IMR-90 (cell line): ENCODE measurements at regions not wholly inside any gene's neighbourhood (a gene's known extent, or its start where the extent isn't known, plus 50 kb on each side); places are given as distances from the start of the nearest gene placed in this dataset.

ENCODE experiments used
- ATAC-seq: fragments of 200-7000 bp; cut with Tn5 transposase; 2 replicates; pipeline ENCODE4 v1.9.1; 2020; ENCODE audit warnings: low read depth, mild to moderate bottlenecking, moderate library complexity
- BruUV-seq: library from RNA; stranded (reverse); fragments of 400-500 nt; replicated peaks from 2 replicates; lab custom pipeline; 2021; lab: Mats Ljungman, UMichigan
- CTCF ChIA-PET: fragments of 300-600 bp; formaldehyde crosslinking; extraction: SDS; loops from one replicate; lab custom pipeline; 2021; ENCODE audit warnings: antibody characterized with exemption; lab: Yijun Ruan, JAX
- POLR2A ChIA-PET: fragments of 300-600 bp; sonication (Branson Sonifier 250); formaldehyde crosslinking; loops from one replicate; lab custom pipeline; 2022; ENCODE audit warnings: antibody characterized with exemption; ENCODE audit not compliant: unreplicated experiment; lab: Charles Lee
- DNase-seq: peaks from one replicate; pipeline ENCODE4 v3.0.0; 2013
- H2AFZ ChIP-seq: replicated peaks from 2 replicates; pipeline ENCODE3; 2013; ENCODE audit warnings: low read length, mild to moderate bottlenecking; ENCODE audit not compliant: poor library complexity
- H2AK5ac ChIP-seq: 2 replicates; pipeline ENCODE4 v1.6.1; 2013; ENCODE audit warnings: low read depth, low read length, inconsistent platforms
- H2AK9ac ChIP-seq: replicated peaks from 2 replicates; pipeline ENCODE3; 2013; ENCODE audit warnings: mild to moderate bottlenecking, low read depth, low read length, moderate library complexity; ENCODE audit not compliant: poor library complexity
- H2BK120ac ChIP-seq: 2 replicates; pipeline ENCODE4 v1.6.1; 2013; ENCODE audit warnings: low read depth, low read length, inconsistent platforms
- H2BK15ac ChIP-seq: 3 replicates; pipeline ENCODE4 v1.6.1; 2013; ENCODE audit warnings: low read depth, low read length, inconsistent platforms
- H2BK20ac ChIP-seq: 2 replicates; pipeline ENCODE4 v1.6.1; 2013; ENCODE audit warnings: low read depth, mild to moderate bottlenecking, inconsistent platforms, low read length, moderate library complexity
- H2BK5ac ChIP-seq: 2 replicates; pipeline ENCODE4 v1.6.1; 2013; ENCODE audit warnings: mild to moderate bottlenecking, low read depth, low read length, inconsistent platforms; ENCODE audit not compliant: poor library complexity, severe bottlenecking
- H3K14ac ChIP-seq: replicated peaks from 2 replicates; pipeline ENCODE4 v1.6.1; 2013; ENCODE audit warnings: low read depth, low read length, inconsistent platforms
- H3K18ac ChIP-seq: 2 replicates; pipeline ENCODE4 v1.6.1; 2013; ENCODE audit warnings: low read depth, low read length, control low read depth
- H3K23ac ChIP-seq: 2 replicates; pipeline ENCODE4 v1.6.1; 2013; ENCODE audit warnings: low read depth, low read length, inconsistent platforms
- H3K27ac ChIP-seq: 2 replicates; pipeline ENCODE4 v1.5.1; 2013; ENCODE audit warnings: mild to moderate bottlenecking, control low read depth, low read length; ENCODE audit not compliant: insufficient read depth
- H3K27me3 ChIP-seq: 2 replicates; pipeline ENCODE4 v1.6.1; 2013; ENCODE audit warnings: low read length; ENCODE audit not compliant: control insufficient read depth, insufficient read depth
- H3K36me3 ChIP-seq: 2 replicates; pipeline ENCODE4 v1.6.1; 2013; ENCODE audit warnings: low read length, mixed read lengths; ENCODE audit not compliant: control insufficient read depth, insufficient read depth
- H3K4ac ChIP-seq: 2 replicates; pipeline ENCODE4 v1.6.1; 2013; ENCODE audit warnings: low read depth, low read length, inconsistent platforms
- H3K4me1 ChIP-seq: 2 replicates; pipeline ENCODE4 v1.6.1; 2013; ENCODE audit warnings: low read length, mixed read lengths; ENCODE audit not compliant: control insufficient read depth, insufficient read depth
- H3K4me2 ChIP-seq: 2 replicates; pipeline ENCODE4 v1.6.1; 2013; ENCODE audit warnings: low read depth, mild to moderate bottlenecking, control low read depth, low read length, moderate library complexity
- H3K4me3 ChIP-seq: 2 replicates; pipeline ENCODE4 v1.5.1; 2013; ENCODE audit warnings: low read depth, mild to moderate bottlenecking, control low read depth, low read length, moderate library complexity; ENCODE audit not compliant: insufficient read depth
- H3K56ac ChIP-seq: 2 replicates; pipeline ENCODE4 v1.6.1; 2013; ENCODE audit warnings: low read length, inconsistent platforms; ENCODE audit not compliant: insufficient read depth; ENCODE audit errors: extremely low read depth
- H3K79me1 ChIP-seq, 2 experiments: 2 replicates each; pipeline ENCODE4 v1.6.1; 2013; ENCODE audit warnings: low read length in 2 of 2, inconsistent platforms in 1 of 2, low read depth in 1 of 2
- H3K9ac ChIP-seq: 2 replicates; pipeline ENCODE4 v1.6.1; 2013; ENCODE audit warnings: low read depth, low read length, control low read depth
- H3K9me1 ChIP-seq: 2 replicates; pipeline ENCODE4 v1.6.1; 2013; ENCODE audit warnings: low read length, inconsistent platforms; ENCODE audit not compliant: insufficient read depth
- H3K9me3 ChIP-seq: 2 replicates; pipeline ENCODE4 v1.6.1; 2013; ENCODE audit warnings: low read length; ENCODE audit not compliant: control insufficient read depth, insufficient read depth
- H4K20me1 ChIP-seq: 2 replicates; pipeline ENCODE4 v1.6.1; 2013; ENCODE audit warnings: low read length, inconsistent platforms; ENCODE audit not compliant: insufficient read depth
- H4K5ac ChIP-seq: 2 replicates; pipeline ENCODE4 v1.6.1; 2013; ENCODE audit warnings: mild to moderate bottlenecking, low read depth, low read length, control low read depth
- H4K8ac ChIP-seq, 2 experiments: 2 replicates each; pipeline ENCODE4 v1.6.1; 2013; ENCODE audit warnings: low read depth in 2 of 2, low read length in 2 of 2, control low read depth in 1 of 2, inconsistent platforms in 1 of 2
- H4K91ac ChIP-seq: 2 replicates; pipeline ENCODE4 v1.6.1; 2013; ENCODE audit warnings: low read depth, low read length, inconsistent platforms; ENCODE audit not compliant: insufficient read depth
- BHLHE40 ChIP-seq: fragments of 150-350 bp; IDR thresholded peaks from 2 replicates; pipeline ENCODE4 v1.6.1; 2016; ENCODE audit warnings: mild to moderate bottlenecking, low read depth, low read length
- CEBPB ChIP-seq: IDR thresholded peaks from 2 replicates; pipeline ENCODE4 v1.6.1; 2012; ENCODE audit warnings: low read depth, low read length, improper control_type of control experiment
- CHD1 ChIP-seq: IDR thresholded peaks from 2 replicates; pipeline ENCODE4 v1.6.1; 2012; ENCODE audit warnings: low read depth, low read length, improper control_type of control experiment
- ELK1 ChIP-seq: fragments of 150-350 bp; IDR thresholded peaks from 2 replicates; pipeline ENCODE4 v1.6.1; 2016; ENCODE audit warnings: low read depth, mild to moderate bottlenecking, low read length, moderate library complexity, borderline replicate concordance
- FOS ChIP-seq: fragments of 150-350 bp; IDR thresholded peaks from 2 replicates; pipeline ENCODE4 v1.6.1; 2016; ENCODE audit warnings: low read depth, low read length
- MAFK ChIP-seq: IDR thresholded peaks from 2 replicates; pipeline ENCODE4 v1.6.1; 2012; ENCODE audit warnings: low read depth, low read length, improper control_type of control experiment
- MAZ ChIP-seq: IDR thresholded peaks from 2 replicates; pipeline ENCODE4 v1.6.1; 2012; ENCODE audit warnings: low read depth, mild to moderate bottlenecking, low read length, improper control_type of control experiment, moderate library complexity, borderline replicate concordance
- MXI1 ChIP-seq: IDR thresholded peaks from 2 replicates; pipeline ENCODE4 v1.6.1; 2012; ENCODE audit warnings: low read depth, mild to moderate bottlenecking, low read length, moderate library complexity, borderline replicate concordance
- NFE2L2 ChIP-seq: fragments of 150-350 bp; IDR thresholded peaks from 2 replicates; pipeline ENCODE4 v1.6.1; 2016; ENCODE audit warnings: low read depth, mild to moderate bottlenecking, low read length
- POLR2A ChIP-seq: IDR thresholded peaks from 2 replicates; pipeline ENCODE4 v1.6.1; 2012; ENCODE audit warnings: mild to moderate bottlenecking, low read depth, low read length
- RAD21 ChIP-seq: IDR thresholded peaks from 2 replicates; pipeline ENCODE4 v1.6.1; 2012; ENCODE audit warnings: low read length, improper control_type of control experiment
- RCOR1 ChIP-seq: IDR thresholded peaks from 2 replicates; pipeline ENCODE4 v1.6.1; 2012; ENCODE audit warnings: mild to moderate bottlenecking, low read length, improper control_type of control experiment; ENCODE audit not compliant: insufficient replicate concordance
- RFX5 ChIP-seq: IDR thresholded peaks from 2 replicates; pipeline ENCODE4 v1.8.0; 2012; ENCODE audit warnings: low read depth, mild to moderate bottlenecking, low read length, moderate library complexity
- SMC3 ChIP-seq: fragments of 150-350 bp; IDR thresholded peaks from 2 replicates; pipeline ENCODE4 v1.6.1; 2016; ENCODE audit warnings: low read depth, mild to moderate bottlenecking, antibody characterized with exemption, low read length, moderate library complexity
- USF2 ChIP-seq: fragments of 150-350 bp; IDR thresholded peaks from 2 replicates; pipeline ENCODE4 v1.6.1; 2017; ENCODE audit warnings: mild to moderate bottlenecking, antibody characterized with exemption, low read length, low read depth
- WGBS, 2 experiments: methylation state at CpG; one replicate each; pipeline versions ENCODE4 v1.1.5 to v1.1.7; 2013; ENCODE audit warnings: missing lambda C conversion rate in 2 of 2; ENCODE audit not compliant: insufficient read length in 1 of 2; ENCODE audit errors: extremely low coverage in 2 of 2; 5-methylcytosine and 5-hydroxymethylcytosine counted together
- dilution Hi-C: fragments of 300-500 bp; cut with HindIII; formaldehyde crosslinking; loops from one replicate; pipeline ENCODE4 v1.14.3; 2018; ENCODE audit warnings: low sequenced_read_pairs; ENCODE audit not compliant: unreplicated experiment
- in situ Hi-C: fragments of 300-500 bp; cut with MboI; formaldehyde crosslinking; loops from 3 replicates; pipeline ENCODE4 v1.14.3; 2019; ENCODE audit warnings: low sequenced_read_pairs, inconsistent platforms, mixed read lengths
- intact Hi-C: fragments of 100-400 bp; cut with micrococcal nuclease; formaldehyde crosslinking; loops from 2 replicates; pipeline ENCODE4 v1.10.0; 2022
- TF ChIP-seq, protein P1 (sequence below): conservative IDR thresholded peaks from 2 replicates; pipeline ENCODE4 v1.5.1; 2012; ENCODE audit warnings: mild to moderate bottlenecking, low read depth, low read length, improper control_type of control experiment

DNA sequence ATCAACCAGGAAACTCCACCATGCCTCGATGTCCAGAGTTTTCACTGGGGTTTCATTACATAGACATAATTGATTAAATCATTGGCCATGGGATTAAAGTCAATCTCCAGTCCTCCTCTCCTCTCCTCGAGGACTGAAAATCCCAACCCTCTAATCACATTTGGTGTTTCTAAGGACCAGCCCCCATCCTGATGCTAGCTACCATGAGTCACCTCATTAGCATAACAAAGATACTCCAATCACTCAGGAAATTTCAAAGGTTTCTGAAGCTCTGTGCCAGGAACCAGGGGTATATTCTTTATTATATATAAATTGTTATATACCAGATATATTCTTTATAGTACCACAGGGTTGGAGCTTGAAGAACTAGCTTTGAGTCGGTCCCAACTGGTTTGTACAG lies 177.5 kb upstream of the PRNP start:
- H3K4me1 ChIP-seq = peaks cover 9% of the 10 kb centered on the region; the same call in 1 of the 2 replicates
- ChIA-PET CTCF (no interaction called here), POLR2A (no interaction called here)
- ATAC-seq (no peak), DNase-seq (no peak)
- peak overlapping the region; percentile 79; the same call in 1 of the 2 replicates for H3K27ac ChIP-seq
- peak overlapping the region; percentile 97 for H3K14ac ChIP-seq
- no peak overlapping the region for H3K56ac ChIP-seq
- dilution Hi-C loops = loop anchor here (10.0 kb wide), 1 partner anchor 76 kb away; no protein-coding TSS in a partner anchor
- H2AK5ac ChIP-seq = peak overlapping the region; percentile 99
- no peak for TF ChIP-seq FOS
- TF ChIP-seq, protein P1, sequence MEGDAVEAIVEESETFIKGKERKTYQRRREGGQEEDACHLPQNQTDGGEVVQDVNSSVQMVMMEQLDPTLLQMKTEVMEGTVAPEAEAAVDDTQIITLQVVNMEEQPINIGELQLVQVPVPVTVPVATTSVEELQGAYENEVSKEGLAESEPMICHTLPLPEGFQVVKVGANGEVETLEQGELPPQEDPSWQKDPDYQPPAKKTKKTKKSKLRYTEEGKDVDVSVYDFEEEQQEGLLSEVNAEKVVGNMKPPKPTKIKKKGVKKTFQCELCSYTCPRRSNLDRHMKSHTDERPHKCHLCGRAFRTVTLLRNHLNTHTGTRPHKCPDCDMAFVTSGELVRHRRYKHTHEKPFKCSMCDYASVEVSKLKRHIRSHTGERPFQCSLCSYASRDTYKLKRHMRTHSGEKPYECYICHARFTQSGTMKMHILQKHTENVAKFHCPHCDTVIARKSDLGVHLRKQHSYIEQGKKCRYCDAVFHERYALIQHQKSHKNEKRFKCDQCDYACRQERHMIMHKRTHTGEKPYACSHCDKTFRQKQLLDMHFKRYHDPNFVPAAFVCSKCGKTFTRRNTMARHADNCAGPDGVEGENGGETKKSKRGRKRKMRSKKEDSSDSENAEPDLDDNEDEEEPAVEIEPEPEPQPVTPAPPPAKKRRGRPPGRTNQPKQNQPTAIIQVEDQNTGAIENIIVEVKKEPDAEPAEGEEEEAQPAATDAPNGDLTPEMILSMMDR = no peak
- no peak for TF ChIP-seq MAFK
- TF ChIP-seq MXI1 = no peak
- no peak for TF ChIP-seq CEBPB
- no peak for TF ChIP-seq USF2
- no peak for TF ChIP-seq MAZ
- no peak for TF ChIP-seq ELK1
- TF ChIP-seq POLR2A = no peak
- TF ChIP-seq RAD21 = no peak
- no peak for TF ChIP-seq SMC3
- no peak for TF ChIP-seq NFE2L2
- TF ChIP-seq BHLHE40 = no peak
- TF ChIP-seq RCOR1 = no peak
- no peak for TF ChIP-seq CHD1
- TF ChIP-seq RFX5 = no peak
- peak overlapping the region; percentile 96 for H4K91ac ChIP-seq
- H3K4me2 ChIP-seq = no peak overlapping the region
- H2BK15ac ChIP-seq = peak overlapping the region; percentile 100
- H2AFZ ChIP-seq = no peak overlapping the region
- H3K18ac ChIP-seq = peak overlapping the region; percentile 95; the same call in 1 of the 2 replicates
- no peaks in the 10 kb centered on the region; the same call in 1 of the 2 replicates for H3K9me3 ChIP-seq
- peak overlapping the region; percentile 100 for H2BK120ac ChIP-seq
- peak overlapping the region; percentile 89 to 98 for H4K8ac ChIP-seq
- in situ Hi-C loops = no loop called here
- BruUV-seq = no TSS peak
- no peaks in the 10 kb centered on the region for H3K36me3 ChIP-seq
- H2AK9ac ChIP-seq = no peak overlapping the region
- no CpG with 5 or more reads among the region's 3 CpGs for WGBS, 2 experiments
- intact Hi-C loops = no loop called here
- H2BK5ac ChIP-seq = peak overlapping the region; percentile 99
- H3K9me1 ChIP-seq = peaks cover 5% of the 10 kb centered on the region
- H3K4ac ChIP-seq = peak overlapping the region; percentile 99
- no peak overlapping the region for H3K9ac ChIP-seq
- H4K20me1 ChIP-seq = no peaks in the 10 kb centered on the region
- H3K23ac ChIP-seq = peak overlapping the region; percentile 77; the same call in 1 of the 2 replicates
- H2BK20ac ChIP-seq = peak overlapping the region; percentile 100; the same call in 1 of the 2 replicates
- peaks cover 0 to 7% of the 10 kb centered on the region in 2 experiments; a peak in 1 of 4 replicates for H3K79me1 ChIP-seq
- no peaks in the 10 kb centered on the region for H3K27me3 ChIP-seq
- H3K4me3 ChIP-seq = no peak overlapping the region
- H4K5ac ChIP-seq = peak overlapping the region; percentile 88; the same call in 1 of the 2 replicates
